WERI-Rb-1 (cell line): ENCODE measurements at regions not wholly inside any gene's neighbourhood (a gene's known extent, or its start where the extent isn't known, plus 50 kb on each side); places are given as distances from the start of the nearest gene placed in this dataset.

Experiments used
- DNase-seq: peaks from one replicate; pipeline ENCODE4 v3.0.0-alpha.2; 2020
- H3K27ac ChIP-seq: fragments of 250-450 bp; sonication (Bioruptor Pico); 2 replicates; pipeline ENCODE4 v1.5.1; 2020; ENCODE audit warnings: mild to moderate bottlenecking, moderate library complexity
- H3K27me3 ChIP-seq: fragments of 250-450 bp; sonication (Bioruptor Pico); 2 replicates; pipeline ENCODE4 v1.5.1; 2021; ENCODE audit warnings: mild to moderate bottlenecking, low read depth, moderate library complexity; ENCODE audit not compliant: insufficient read depth, severe bottlenecking
- H3K36me3 ChIP-seq: fragments of 250-450 bp; sonication (Bioruptor Pico); 2 replicates; pipeline ENCODE4 v1.5.1; 2020; ENCODE audit warnings: mild to moderate bottlenecking, moderate library complexity
- H3K4me3 ChIP-seq: 2 replicates; pipeline ENCODE4 v1.5.1; 2011; ENCODE audit warnings: low read depth, mild to moderate bottlenecking, control low read depth, low read length
- H3K9me3 ChIP-seq: fragments of 250-450 bp; sonication (Bioruptor Pico); 2 replicates; pipeline ENCODE4 v1.5.1; 2021; ENCODE audit warnings: mild to moderate bottlenecking, moderate library complexity; ENCODE audit not compliant: severe bottlenecking
- TF ChIP-seq, protein P1 (sequence below): IDR thresholded peaks from 2 replicates; pipeline ENCODE4 v1.5.1; 2011; ENCODE audit warnings: low read depth, mild to moderate bottlenecking, control low read depth, inconsistent platforms, low read length

- TF ChIP-seq, protein P1, sequence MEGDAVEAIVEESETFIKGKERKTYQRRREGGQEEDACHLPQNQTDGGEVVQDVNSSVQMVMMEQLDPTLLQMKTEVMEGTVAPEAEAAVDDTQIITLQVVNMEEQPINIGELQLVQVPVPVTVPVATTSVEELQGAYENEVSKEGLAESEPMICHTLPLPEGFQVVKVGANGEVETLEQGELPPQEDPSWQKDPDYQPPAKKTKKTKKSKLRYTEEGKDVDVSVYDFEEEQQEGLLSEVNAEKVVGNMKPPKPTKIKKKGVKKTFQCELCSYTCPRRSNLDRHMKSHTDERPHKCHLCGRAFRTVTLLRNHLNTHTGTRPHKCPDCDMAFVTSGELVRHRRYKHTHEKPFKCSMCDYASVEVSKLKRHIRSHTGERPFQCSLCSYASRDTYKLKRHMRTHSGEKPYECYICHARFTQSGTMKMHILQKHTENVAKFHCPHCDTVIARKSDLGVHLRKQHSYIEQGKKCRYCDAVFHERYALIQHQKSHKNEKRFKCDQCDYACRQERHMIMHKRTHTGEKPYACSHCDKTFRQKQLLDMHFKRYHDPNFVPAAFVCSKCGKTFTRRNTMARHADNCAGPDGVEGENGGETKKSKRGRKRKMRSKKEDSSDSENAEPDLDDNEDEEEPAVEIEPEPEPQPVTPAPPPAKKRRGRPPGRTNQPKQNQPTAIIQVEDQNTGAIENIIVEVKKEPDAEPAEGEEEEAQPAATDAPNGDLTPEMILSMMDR = no peak
- Histone ChIP-seq H3K36me3 (no peaks in the 10 kb centered on the region), H3K9me3 (no peaks in the 10 kb centered on the region), H3K27me3 (peaks cover 53% of the 10 kb centered on the region), H3K4me3 (no peak overlapping the region), H3K27ac (no peak overlapping the region)
- no peak for DNase-seq
Observed at GRCh38 chr5:8050616-8051175, 181.7 kb downstream of the MTRR start.

DNA sequence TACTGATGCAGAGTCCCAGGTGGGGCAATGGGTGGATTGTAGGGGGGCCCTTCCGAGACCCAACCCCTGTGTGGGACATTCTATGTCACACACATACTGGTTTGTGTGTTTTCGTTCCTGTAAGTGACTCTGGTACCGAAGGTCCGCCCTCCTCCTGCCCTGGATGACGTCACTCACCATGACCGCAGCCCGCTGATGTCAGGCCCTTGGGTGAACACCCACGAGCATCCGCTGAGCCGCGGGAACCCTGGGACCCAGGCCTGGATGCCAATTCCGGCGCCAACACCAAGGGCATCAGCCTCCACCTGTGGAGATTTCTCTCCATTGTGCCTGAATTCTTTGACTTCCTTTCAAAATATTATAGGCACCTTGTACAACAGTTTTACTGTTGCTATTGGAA, 184.3 kb downstream of the MTRR start:
- no peak for DNase-seq
- peaks cover 60% of the 10 kb centered on the region for H3K27me3 ChIP-seq
- H3K9me3 ChIP-seq = no peaks in the 10 kb centered on the region
- H3K27ac ChIP-seq = no peak overlapping the region
- H3K4me3 ChIP-seq = no peak overlapping the region
- H3K36me3 ChIP-seq = no peaks in the 10 kb centered on the region
- TF ChIP-seq, protein P1 = no peak

DNA sequence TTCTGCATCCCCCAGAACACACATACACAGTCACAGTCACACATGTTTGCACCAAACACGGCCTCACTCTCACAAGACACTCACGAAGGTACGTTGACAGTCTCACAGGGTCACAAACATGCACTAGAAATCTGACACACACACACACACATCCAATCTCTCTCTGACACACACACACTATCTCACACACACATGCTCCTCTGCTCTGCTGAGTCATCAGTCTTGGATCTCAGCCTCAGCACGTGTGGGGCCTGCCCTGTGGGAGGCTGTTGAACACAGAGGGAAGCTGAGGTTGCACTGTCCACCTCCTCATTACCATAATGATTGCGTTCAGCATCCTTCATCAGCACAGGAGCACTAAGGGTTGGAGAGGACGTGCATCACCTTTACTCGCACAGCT, 188.8 kb downstream of the MTRR start:
- TF ChIP-seq, protein P1 = no peak
- no peak overlapping the region for H3K4me3 ChIP-seq
- no peak overlapping the region for H3K27ac ChIP-seq
- DNase-seq = no peak
- H3K27me3 ChIP-seq = peaks cover 60% of the 10 kb centered on the region
- no peaks in the 10 kb centered on the region for H3K36me3 ChIP-seq
- no peaks in the 10 kb centered on the region for H3K9me3 ChIP-seq

DNA sequence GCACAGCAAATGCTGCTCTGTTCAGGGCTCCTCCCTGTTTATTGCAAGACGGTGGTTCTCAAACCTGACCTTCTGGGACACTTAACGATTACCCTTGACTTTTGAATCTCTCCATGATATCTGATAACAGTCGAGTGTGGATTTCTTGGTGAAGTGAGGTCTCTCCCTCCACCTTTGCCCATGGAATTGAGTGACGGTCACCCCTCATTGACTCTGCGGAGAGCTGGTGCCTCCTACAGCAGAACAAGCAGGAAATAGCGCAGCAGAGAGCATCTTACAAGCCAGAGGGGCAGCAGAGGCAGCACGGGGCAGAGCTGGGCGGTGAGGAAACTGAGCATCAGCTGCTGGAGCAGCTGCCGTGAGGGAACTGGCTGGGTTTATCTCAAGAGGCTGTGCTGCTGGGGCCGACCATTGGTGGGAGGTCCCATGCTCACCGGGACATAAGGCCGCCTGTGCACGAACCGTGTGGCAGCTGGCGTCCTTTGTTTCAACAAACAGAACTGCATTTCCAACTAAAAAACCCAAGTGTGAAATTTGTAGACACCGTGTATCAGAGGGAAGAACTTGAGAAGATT, 189.8 kb downstream of the MTRR start:
- DNase-seq = no peak
- H3K27me3 ChIP-seq = peaks cover 55% of the 10 kb centered on the region
- no peak overlapping the region for H3K27ac ChIP-seq

DNA sequence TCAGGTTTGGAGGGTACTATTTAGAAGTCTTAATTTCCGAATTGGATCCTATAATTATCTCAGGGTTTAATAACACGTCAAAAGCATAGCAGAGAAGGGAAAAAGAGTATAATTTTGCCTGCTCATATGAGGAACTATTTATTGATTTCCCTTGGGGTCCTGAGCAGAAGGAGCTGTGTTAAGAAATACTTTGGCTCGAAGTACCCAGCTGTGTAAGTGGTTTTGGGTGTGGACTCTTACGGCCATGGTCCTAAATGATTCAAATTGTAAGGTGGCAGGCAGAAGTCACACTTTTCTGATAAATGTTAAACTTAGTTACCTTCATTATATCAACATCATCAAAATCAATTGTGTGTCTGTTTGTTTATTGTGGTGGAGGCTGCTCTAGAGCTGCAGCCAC, 190.4 kb downstream of the MTRR start:
- Histone ChIP-seq H3K4me3 (no peak overlapping the region), H3K36me3 (no peaks in the 10 kb centered on the region), H3K9me3 (no peaks in the 10 kb centered on the region), H3K27me3 (peaks cover 58% of the 10 kb centered on the region), H3K27ac (no peak overlapping the region)
- no peak for DNase-seq
- TF ChIP-seq, protein P1 = no peak

More for the DNA sequence above, 189.8 kb downstream of the MTRR start:
- Histone ChIP-seq H3K36me3 (no peaks in the 10 kb centered on the region), H3K4me3 (no peak overlapping the region), H3K9me3 (no peaks in the 10 kb centered on the region)
- TF ChIP-seq, protein P1 = no peak
